22Rv1 (cell line): ENCODE measurements at regions not wholly inside any gene's neighbourhood (a gene's known extent, or its start where the extent isn't known, plus 50 kb on each side); places are given as distances from the start of the nearest gene placed in this dataset.

Experiments
- ZFX ChIP-seq: fragments of 450-650 bp; IDR thresholded peaks from 2 replicates; pipeline ENCODE4 v1.6.1; 2017; ENCODE audit warnings: antibody characterized with exemption, borderline replicate concordance
- TF ChIP-seq, protein P1 (sequence below): fragments of 450-650 bp; IDR thresholded peaks from 2 replicates; pipeline ENCODE4 v1.5.1; 2017; ENCODE audit warnings: mild to moderate bottlenecking

DNA sequence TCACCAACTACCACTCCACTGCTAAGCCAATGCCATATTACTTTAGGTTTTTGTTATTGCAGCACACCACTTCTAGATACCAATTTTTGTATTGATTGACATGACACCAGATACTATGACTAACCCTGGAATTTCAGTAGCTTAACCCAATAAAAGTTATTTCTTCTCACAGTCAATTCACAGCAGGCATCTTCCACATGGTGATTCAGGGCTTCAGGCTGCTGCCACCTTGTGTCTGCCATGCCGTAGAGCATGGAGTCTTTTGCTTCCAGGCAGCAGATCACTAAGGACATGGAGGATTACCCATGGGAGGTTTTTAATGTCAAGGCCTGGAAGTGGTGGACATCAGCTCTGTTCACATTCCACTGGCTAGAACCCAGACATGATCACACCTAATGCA is 56.4 kb upstream of the LTA4H start:
- TF ChIP-seq, protein P1, sequence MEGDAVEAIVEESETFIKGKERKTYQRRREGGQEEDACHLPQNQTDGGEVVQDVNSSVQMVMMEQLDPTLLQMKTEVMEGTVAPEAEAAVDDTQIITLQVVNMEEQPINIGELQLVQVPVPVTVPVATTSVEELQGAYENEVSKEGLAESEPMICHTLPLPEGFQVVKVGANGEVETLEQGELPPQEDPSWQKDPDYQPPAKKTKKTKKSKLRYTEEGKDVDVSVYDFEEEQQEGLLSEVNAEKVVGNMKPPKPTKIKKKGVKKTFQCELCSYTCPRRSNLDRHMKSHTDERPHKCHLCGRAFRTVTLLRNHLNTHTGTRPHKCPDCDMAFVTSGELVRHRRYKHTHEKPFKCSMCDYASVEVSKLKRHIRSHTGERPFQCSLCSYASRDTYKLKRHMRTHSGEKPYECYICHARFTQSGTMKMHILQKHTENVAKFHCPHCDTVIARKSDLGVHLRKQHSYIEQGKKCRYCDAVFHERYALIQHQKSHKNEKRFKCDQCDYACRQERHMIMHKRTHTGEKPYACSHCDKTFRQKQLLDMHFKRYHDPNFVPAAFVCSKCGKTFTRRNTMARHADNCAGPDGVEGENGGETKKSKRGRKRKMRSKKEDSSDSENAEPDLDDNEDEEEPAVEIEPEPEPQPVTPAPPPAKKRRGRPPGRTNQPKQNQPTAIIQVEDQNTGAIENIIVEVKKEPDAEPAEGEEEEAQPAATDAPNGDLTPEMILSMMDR, result peak; percentile 65
- TF ChIP-seq ZFX, result no peak
